Suppressor macrophage treated with lipopolysaccharide for 1 hour (primary cell): ENCODE measurements at regions not wholly inside any gene's neighbourhood (a gene's known extent, or its start where the extent isn't known, plus 50 kb on each side); places are given as distances from the start of the nearest gene placed in this dataset.
"Not testable (repeated sequence)": the region's sequence is repeated elsewhere in the genome, so short reads cannot be mapped to it uniquely, and the experiment has no call there.

Experiments
- DNase-seq, 3 donors: peaks; one replicate each; pipeline ENCODE4 v3.0.0-alpha.2; 2020 to 2022

- no peak for DNase-seq
These were observed 53.8 kb downstream of the ADRB2 start for GRCh38 chr5:148880197-148880596.

- peak in 1 of 3 donors; percentile 29 for DNase-seq
These were observed 54.3 kb downstream of the ADRB2 start for GRCh38 chr5:148880696-148881095.

- peak; percentile 36 to 64 (median 37) for DNase-seq
These were observed 55.9 kb downstream of the ADRB2 start for GRCh38 chr5:148882332-148882731.

- no peak for DNase-seq
These were observed 58.1 kb downstream of the ADRB2 start for GRCh38 chr5:148884339-148885020.

GRCh38 chr5:148887123-148887881 is 60.9 kb downstream of the ADRB2 start:
- DNase-seq, result no peak

GRCh38 chr5:148889936-148890335 is 63.5 kb downstream of the ADRB2 start:
- DNase-seq, result not testable (repeated sequence)

- DNase-seq, result not testable (repeated sequence)
These were observed 69.0 kb downstream of the ADRB2 start for GRCh38 chr5:148895441-148895840.

GRCh38 chr5:148897842-148898241 is 71.4 kb downstream of the ADRB2 start:
- no peak for DNase-seq

- no peak for DNase-seq
These were observed 72.1 kb downstream of the ADRB2 start for GRCh38 chr5:148898413-148899075.

GRCh38 chr5:148899993-148900392 is 73.6 kb downstream of the ADRB2 start:
- DNase-seq, result peak in 1 of 3 donors; percentile 20

- DNase-seq, result no peak
These were observed 76.1 kb downstream of the ADRB2 start for GRCh38 chr5:148902478-148902877.

GRCh38 chr5:148903587-148903986 is 77.2 kb downstream of the ADRB2 start:
- no peak for DNase-seq

GRCh38 chr5:148904440-148904839 is 78.0 kb downstream of the ADRB2 start:
- no peak for DNase-seq

GRCh38 chr5:148905541-148905940 is 79.1 kb downstream of the ADRB2 start:
- DNase-seq, result no peak

GRCh38 chr5:148906968-148907367 is 80.6 kb downstream of the ADRB2 start:
- DNase-seq, result no peak

- DNase-seq, result no peak
These were observed 82.6 kb downstream of the ADRB2 start for GRCh38 chr5:148909040-148909439.

GRCh38 chr5:148909766-148910165 is 83.4 kb downstream of the ADRB2 start:
- no peak for DNase-seq

GRCh38 chr5:148910216-148910615 is 83.8 kb downstream of the ADRB2 start:
- DNase-seq, result no peak

- peak; percentile 59 to 63 (median 61) for DNase-seq
These were observed 84.4 kb downstream of the ADRB2 start for GRCh38 chr5:148910686-148911361.

GRCh38 chr5:148911386-148911785 is 85.0 kb downstream of the ADRB2 start:
- DNase-seq, result no peak

GRCh38 chr5:148912146-148912545 is 85.7 kb downstream of the ADRB2 start:
- no peak for DNase-seq

- DNase-seq, result no peak
These were observed 86.4 kb downstream of the ADRB2 start for GRCh38 chr5:148912714-148913398.

GRCh38 chr5:148913493-148913892 is 87.1 kb downstream of the ADRB2 start:
- DNase-seq, result no peak
